ENCODE measurements at regions not wholly inside any gene's neighbourhood (a gene's known extent, or its start where the extent isn't known, plus 50 kb on each side); places are given as distances from the start of the nearest gene placed in this dataset.

DNA sequence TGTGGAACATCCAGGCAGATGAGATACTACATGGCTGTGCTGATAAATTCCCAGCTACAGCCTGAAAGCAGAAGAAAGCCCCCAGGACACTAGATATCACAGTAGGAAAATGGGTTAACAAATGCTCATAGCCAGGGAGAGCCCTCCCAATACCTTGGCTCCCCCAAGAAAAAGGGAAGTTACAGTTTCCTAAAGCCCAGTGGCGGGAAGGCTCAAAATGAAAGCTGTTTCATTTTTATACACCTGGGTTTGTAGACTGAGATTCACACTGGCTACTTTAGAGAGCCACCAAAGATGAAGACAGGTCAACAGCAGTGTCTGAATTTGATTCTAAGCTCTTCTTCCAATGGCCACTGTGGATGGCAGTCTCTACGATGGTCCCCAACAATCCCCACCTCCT lies 55.0 kb upstream of the TOPAZ1 start:
- H3K79me2 ChIP-seq (ENCODE audit: insufficient read depth) = no peaks in the 10 kb centered on the region
- H3K4me1 ChIP-seq (ENCODE audit: control insufficient read depth in 1 of 2, insufficient read depth in 2 of 2, low read depth in 1 of 2, low read length in 1 of 2) = peaks cover 0 to 5% of the 10 kb centered on the region in 2 experiments; a peak in 1 of 4 replicates
- POLR2A ChIA-PET = no interaction called here
- H3K27me3 ChIP-seq (ENCODE audit: insufficient read depth) = no peaks in the 10 kb centered on the region; the same call in 1 of the 2 replicates
- no peak for DNase-seq
- no peaks in the 10 kb centered on the region for H3K9me2 ChIP-seq
- TF ChIP-seq RAD21 (IDR thresholded peaks at IDR 0.05; ENCODE audit: low read length) (no peak), SMC3 (IDR thresholded peaks at IDR 0.05; ENCODE audit: low read depth, low read length) (no peak), FOXJ3 (CRISPR knock-in tag; IDR thresholded peaks at IDR 0.05) (no peak), EP300 (IDR thresholded peaks at IDR 0.05; ENCODE audit: borderline replicate concordance in 1 of 2, low read depth in 1 of 2, low read length in 1 of 2) (no peak), PBX3 (IDR thresholded peaks at IDR 0.05) (no peak), POLR2AphosphoS5 (IDR thresholded peaks at IDR 0.05; ENCODE audit: low read depth, low read length) (no peak)
- TF ChIP-seq, protein P1, sequence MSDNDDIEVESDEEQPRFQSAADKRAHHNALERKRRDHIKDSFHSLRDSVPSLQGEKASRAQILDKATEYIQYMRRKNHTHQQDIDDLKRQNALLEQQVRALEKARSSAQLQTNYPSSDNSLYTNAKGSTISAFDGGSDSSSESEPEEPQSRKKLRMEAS (IDR thresholded peaks at IDR 0.05; ENCODE audit: low read depth) = no peak
- H3F3A ChIP-seq (replicated peaks; ENCODE audit: insufficient read depth) = no peaks in the 10 kb centered on the region
- no peaks in the 10 kb centered on the region for H4K20me1 ChIP-seq (ENCODE audit: insufficient read depth)
- no peak overlapping the region for H2AFZ ChIP-seq (ENCODE audit: low read depth)
- H3K36me3 ChIP-seq (replicated peaks in 1 of 2; ENCODE audit: control insufficient read depth in 1 of 2, insufficient read depth in 2 of 2, low read length in 1 of 2) = no peaks in the 10 kb centered on the region
- H3K27ac ChIP-seq (ENCODE audit: low read depth in 2 of 2, low read length in 1 of 2) = no peak overlapping the region
- no peak overlapping the region for H3K4me3 ChIP-seq (ENCODE audit: low read depth in 2 of 2, low read length in 1 of 2)
- 31% methylated on average over 2 of the region's 2 CpGs for WGBS (ENCODE audit: low lambda C conversion rate)
- H3K9ac ChIP-seq = no peak overlapping the region
- no peak overlapping the region for H3K4me2 ChIP-seq
- CTCF ChIA-PET = interaction anchor here (1.2 to 2.2 kb wide), 3 partner anchors 12 to 1225 kb away, joined by 4 to 6 read pairs (median 6); no protein-coding TSS in a partner anchor
- H3K9me3 ChIP-seq = no peaks in the 10 kb centered on the region

Small RNA genes in the stretch of these regions (small RNA-seq; reads per million reads assigned to genes)
- gene MIR138-1 = 60.1 to 1,816 (median 640) reads per million in 7 experiments
- 0 to 1.0 (median 0.10) reads per million in 7 experiments for gene RNU6-367P
